ENCODE measurements at regions not wholly inside any gene's neighbourhood (a gene's known extent, or its start where the extent isn't known, plus 50 kb on each side); places are given as distances from the start of the nearest gene placed in this dataset.
A peak's percentile ranks its signal among the peaks of the same experiment; 100 is the strongest.

DNA sequence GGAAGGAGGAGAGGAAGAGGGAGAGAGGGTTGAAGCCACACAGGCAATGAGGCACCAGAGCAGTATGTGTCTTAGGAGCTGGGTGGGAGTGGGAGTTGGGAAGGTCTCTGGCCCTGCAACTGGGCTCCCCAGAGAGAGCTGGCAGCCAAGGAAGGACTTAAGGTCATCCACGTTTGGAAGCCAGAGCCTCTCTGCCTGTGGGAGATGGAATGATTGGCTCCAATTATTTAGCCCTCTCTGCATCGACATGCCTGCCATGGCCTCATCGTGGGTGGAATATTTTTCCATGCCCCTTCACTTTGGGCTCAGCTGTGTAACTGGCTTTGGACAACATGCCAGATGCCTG is 478.5 kb downstream of the RPS24 start:
- H3K4me1 ChIP-seq = peaks cover 30% of the 10 kb centered on the region
- H3K27ac ChIP-seq = no peak overlapping the region
- 54% methylated on average over 3 of the region's 3 CpGs for WGBS
- no peaks in the 10 kb centered on the region for H3K9me3 ChIP-seq
- H3K36me3 ChIP-seq = no peaks in the 10 kb centered on the region
- peak in 1 of 2 donors; percentile 50 for DNase-seq (ENCODE audit: low spot score in 2 of 2)
- H3K27me3 ChIP-seq = no peaks in the 10 kb centered on the region
- TF ChIP-seq POLR2AphosphoS5 (IDR thresholded peaks at IDR 0.05) = no peak
- TF ChIP-seq POLR2A (IDR thresholded peaks at IDR 0.05) = no peak
- TF ChIP-seq EP300 (IDR thresholded peaks at IDR 0.05) = no peak
- TF ChIP-seq, protein P1, sequence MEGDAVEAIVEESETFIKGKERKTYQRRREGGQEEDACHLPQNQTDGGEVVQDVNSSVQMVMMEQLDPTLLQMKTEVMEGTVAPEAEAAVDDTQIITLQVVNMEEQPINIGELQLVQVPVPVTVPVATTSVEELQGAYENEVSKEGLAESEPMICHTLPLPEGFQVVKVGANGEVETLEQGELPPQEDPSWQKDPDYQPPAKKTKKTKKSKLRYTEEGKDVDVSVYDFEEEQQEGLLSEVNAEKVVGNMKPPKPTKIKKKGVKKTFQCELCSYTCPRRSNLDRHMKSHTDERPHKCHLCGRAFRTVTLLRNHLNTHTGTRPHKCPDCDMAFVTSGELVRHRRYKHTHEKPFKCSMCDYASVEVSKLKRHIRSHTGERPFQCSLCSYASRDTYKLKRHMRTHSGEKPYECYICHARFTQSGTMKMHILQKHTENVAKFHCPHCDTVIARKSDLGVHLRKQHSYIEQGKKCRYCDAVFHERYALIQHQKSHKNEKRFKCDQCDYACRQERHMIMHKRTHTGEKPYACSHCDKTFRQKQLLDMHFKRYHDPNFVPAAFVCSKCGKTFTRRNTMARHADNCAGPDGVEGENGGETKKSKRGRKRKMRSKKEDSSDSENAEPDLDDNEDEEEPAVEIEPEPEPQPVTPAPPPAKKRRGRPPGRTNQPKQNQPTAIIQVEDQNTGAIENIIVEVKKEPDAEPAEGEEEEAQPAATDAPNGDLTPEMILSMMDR (IDR thresholded peaks at IDR 0.05) = no peak
- H3K4me3 ChIP-seq = no peak overlapping the region

GRCh38 chr10:78513330-78513729 is 479.7 kb downstream of the RPS24 start:
- TF ChIP-seq, protein P1 (IDR thresholded peaks at IDR 0.05) = no peak
- TF ChIP-seq EP300 (IDR thresholded peaks at IDR 0.05) (no peak), POLR2A (IDR thresholded peaks at IDR 0.05) (no peak), POLR2AphosphoS5 (IDR thresholded peaks at IDR 0.05) (no peak)
- H3K4me3 ChIP-seq = no peak overlapping the region
- H3K9me3 ChIP-seq = no peaks in the 10 kb centered on the region
- peaks cover 22% of the 10 kb centered on the region for H3K4me1 ChIP-seq
- no peaks in the 10 kb centered on the region for H3K36me3 ChIP-seq
- no peak overlapping the region for H3K27ac ChIP-seq
- WGBS = 93% methylated on average over 2 of the region's 2 CpGs
- DNase-seq (ENCODE audit: low spot score in 2 of 2) = peak; percentile 11 to 23
- H3K27me3 ChIP-seq = no peaks in the 10 kb centered on the region

GRCh38 chr10:78513986-78514385 is 480.3 kb downstream of the RPS24 start:
- Histone ChIP-seq H3K4me1 (peaks cover 18% of the 10 kb centered on the region), H3K9me3 (no peaks in the 10 kb centered on the region), H3K36me3 (no peaks in the 10 kb centered on the region), H3K27me3 (no peaks in the 10 kb centered on the region), H3K27ac (no peak overlapping the region), H3K4me3 (no peak overlapping the region)
- DNase-seq (ENCODE audit: low spot score in 2 of 2) = peak in 1 of 2 donors; percentile 13
- TF ChIP-seq POLR2A (IDR thresholded peaks at IDR 0.05) = no peak
- no peak for TF ChIP-seq EP300 (IDR thresholded peaks at IDR 0.05)
- TF ChIP-seq POLR2AphosphoS5 (IDR thresholded peaks at IDR 0.05) = no peak
- TF ChIP-seq, protein P1 (IDR thresholded peaks at IDR 0.05) = no peak
- 89% methylated on average over 3 of the region's 3 CpGs for WGBS

DNA sequence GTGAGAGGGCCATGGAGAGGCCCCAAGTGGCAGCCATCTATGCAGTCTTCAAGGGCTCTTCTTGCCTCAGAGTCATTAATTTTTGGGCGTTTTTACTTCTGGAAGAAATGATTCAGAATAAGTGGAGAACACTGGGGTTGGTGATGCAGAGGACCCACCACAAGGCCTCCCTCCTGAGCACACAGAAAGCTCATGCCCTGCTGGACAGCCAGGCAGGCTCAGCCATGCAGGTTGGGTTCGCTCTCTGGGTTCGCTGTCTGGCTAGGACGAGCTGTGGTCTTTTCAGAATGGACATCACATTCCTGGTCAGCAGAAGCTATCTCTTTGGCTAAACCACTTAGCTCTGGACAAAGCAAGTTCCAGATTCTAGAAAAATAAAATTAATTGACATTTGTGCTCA is 480.8 kb downstream of the RPS24 start:
- H3K27ac ChIP-seq = no peak overlapping the region
- 95% methylated on average over 4 of the region's 4 CpGs for WGBS
- TF ChIP-seq POLR2A (IDR thresholded peaks at IDR 0.05) = no peak
- TF ChIP-seq, protein P1 (IDR thresholded peaks at IDR 0.05) = no peak
- TF ChIP-seq POLR2AphosphoS5 (IDR thresholded peaks at IDR 0.05) = no peak
- no peak for TF ChIP-seq EP300 (IDR thresholded peaks at IDR 0.05)
- no peaks in the 10 kb centered on the region for H3K9me3 ChIP-seq
- no peak overlapping the region for H3K4me3 ChIP-seq
- peaks cover 18% of the 10 kb centered on the region for H3K4me1 ChIP-seq
- peak; percentile 24 to 29 for DNase-seq (ENCODE audit: low spot score in 2 of 2)
- no peaks in the 10 kb centered on the region for H3K27me3 ChIP-seq
- H3K36me3 ChIP-seq = no peaks in the 10 kb centered on the region

DNA sequence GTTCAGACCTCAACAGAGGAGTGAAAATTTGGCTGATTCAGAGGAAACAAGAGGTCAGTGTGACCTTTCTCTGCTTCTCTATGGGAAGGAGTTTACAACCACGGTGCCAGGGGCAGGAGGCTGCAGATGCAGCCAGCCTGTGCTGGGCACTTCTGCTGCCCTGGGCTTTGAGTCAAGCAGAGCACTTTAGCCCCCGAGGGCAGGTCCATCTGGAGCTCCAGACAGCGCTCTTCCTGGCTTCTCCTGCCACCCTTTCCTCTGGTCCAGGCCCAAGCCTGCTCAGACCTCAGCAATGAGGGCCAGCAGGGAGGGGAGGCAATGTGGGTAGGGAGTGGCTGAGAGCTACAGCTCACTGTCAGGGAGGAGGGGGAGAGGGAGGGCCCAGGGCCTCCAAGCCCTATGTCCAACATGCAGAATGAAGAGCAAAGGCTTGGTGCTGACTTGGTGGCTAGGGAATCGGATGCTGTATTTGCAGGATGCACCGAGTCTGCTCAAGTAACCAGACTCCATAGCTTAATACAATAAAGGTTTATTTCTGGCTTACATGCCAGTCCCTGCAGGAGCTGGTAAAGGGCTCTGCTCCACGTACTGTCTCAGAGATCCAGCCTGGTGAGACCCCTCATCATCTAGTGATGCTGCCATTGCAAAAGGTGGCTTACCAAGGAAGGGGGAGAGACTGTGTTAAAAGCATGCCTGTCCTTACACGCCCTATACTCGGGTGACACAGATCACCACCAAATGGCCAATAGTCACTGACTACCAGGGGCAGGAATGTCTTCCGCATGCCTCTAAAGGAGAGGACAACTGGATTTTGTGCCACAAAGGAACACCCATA is 481.6 kb downstream of the RPS24 start:
- WGBS = 87% methylated on average over 7 of the region's 9 CpGs
- DNase-seq (ENCODE audit: low spot score in 2 of 2) = peak in 1 of 2 donors; percentile 49
- no peaks in the 10 kb centered on the region for H3K27me3 ChIP-seq
- H3K36me3 ChIP-seq = no peaks in the 10 kb centered on the region
- TF ChIP-seq POLR2AphosphoS5 (IDR thresholded peaks at IDR 0.05) (no peak), POLR2A (IDR thresholded peaks at IDR 0.05) (no peak)
- peaks cover 18% of the 10 kb centered on the region for H3K4me1 ChIP-seq
- H3K4me3 ChIP-seq = no peak overlapping the region
- no peaks in the 10 kb centered on the region for H3K9me3 ChIP-seq
- no peak overlapping the region for H3K27ac ChIP-seq

Measured in suprapubic skin (tissue), 4 donors.